ENCODE measurements at regions not wholly inside any gene's neighbourhood (a gene's known extent, or its start where the extent isn't known, plus 50 kb on each side); places are given as distances from the start of the nearest gene placed in this dataset.

GRCh38 chr18:77359561-77360314 is 110.1 kb downstream of the GALR1 start:
- H3K9ac ChIP-seq (ENCODE audit: low read length): no peak overlapping the region
- no peak overlapping the region for H3K23ac ChIP-seq (ENCODE audit: low read length in 2 of 2)
- no peaks in the 10 kb centered on the region for H3K27me3 ChIP-seq (ENCODE audit: control insufficient read depth in 1 of 2, insufficient read depth in 1 of 2, low read length in 2 of 2)
- no peak overlapping the region for H2BK12ac ChIP-seq (ENCODE audit: low read length in 2 of 2)
- H3K9me3 ChIP-seq (ENCODE audit: control insufficient read depth, low read length): no peaks in the 10 kb centered on the region
- H3K79me1 ChIP-seq (replicated peaks; ENCODE audit: low read length, poor library complexity, severe bottlenecking): no peaks in the 10 kb centered on the region
- no peak overlapping the region for H3K27ac ChIP-seq (ENCODE audit: low read length, poor library complexity, severe bottlenecking)
- no peak overlapping the region for H2BK15ac ChIP-seq (ENCODE audit: low read depth, poor library complexity, severe bottlenecking)
- WGBS: 87% methylated on average over 3 of the region's 4 CpGs
- H3K4ac ChIP-seq (ENCODE audit: low read depth in 1 of 2, low read length in 2 of 2): no peak overlapping the region
- no peak overlapping the region for H2AFZ ChIP-seq (ENCODE audit: low read depth, low read length)
- no peak overlapping the region for H3K4me3 ChIP-seq (ENCODE audit: insufficient read depth in 1 of 2, low read depth in 1 of 2, low read length in 2 of 2)
- no peak overlapping the region for H2BK5ac ChIP-seq (ENCODE audit: low read depth, low read length, poor library complexity, severe bottlenecking)
- H2AK5ac ChIP-seq (ENCODE audit: low read length, severe bottlenecking): no peak overlapping the region
- no peaks in the 10 kb centered on the region for H3K36me3 ChIP-seq (ENCODE audit: control insufficient read depth in 1 of 2, insufficient read depth in 2 of 2, low read depth in 1 of 2, low read length in 2 of 2)
- H4K91ac ChIP-seq (ENCODE audit: low read length): no peak overlapping the region
- H2BK120ac ChIP-seq (ENCODE audit: low read depth, low read length): no peak overlapping the region
- no peak overlapping the region for H3K14ac ChIP-seq (ENCODE audit: low read length in 2 of 2)
- H3K4me1 ChIP-seq (ENCODE audit: control insufficient read depth, insufficient read depth, low read depth, low read length): no peaks in the 10 kb centered on the region
- H3K18ac ChIP-seq (ENCODE audit: low read depth in 1 of 2, low read length in 2 of 2): no peak overlapping the region
- no peak overlapping the region for H4K8ac ChIP-seq (ENCODE audit: low read length)
- DNase-seq: no peak
- H3K4me2 ChIP-seq (ENCODE audit: low read length, poor library complexity, severe bottlenecking): no peak overlapping the region

DNA sequence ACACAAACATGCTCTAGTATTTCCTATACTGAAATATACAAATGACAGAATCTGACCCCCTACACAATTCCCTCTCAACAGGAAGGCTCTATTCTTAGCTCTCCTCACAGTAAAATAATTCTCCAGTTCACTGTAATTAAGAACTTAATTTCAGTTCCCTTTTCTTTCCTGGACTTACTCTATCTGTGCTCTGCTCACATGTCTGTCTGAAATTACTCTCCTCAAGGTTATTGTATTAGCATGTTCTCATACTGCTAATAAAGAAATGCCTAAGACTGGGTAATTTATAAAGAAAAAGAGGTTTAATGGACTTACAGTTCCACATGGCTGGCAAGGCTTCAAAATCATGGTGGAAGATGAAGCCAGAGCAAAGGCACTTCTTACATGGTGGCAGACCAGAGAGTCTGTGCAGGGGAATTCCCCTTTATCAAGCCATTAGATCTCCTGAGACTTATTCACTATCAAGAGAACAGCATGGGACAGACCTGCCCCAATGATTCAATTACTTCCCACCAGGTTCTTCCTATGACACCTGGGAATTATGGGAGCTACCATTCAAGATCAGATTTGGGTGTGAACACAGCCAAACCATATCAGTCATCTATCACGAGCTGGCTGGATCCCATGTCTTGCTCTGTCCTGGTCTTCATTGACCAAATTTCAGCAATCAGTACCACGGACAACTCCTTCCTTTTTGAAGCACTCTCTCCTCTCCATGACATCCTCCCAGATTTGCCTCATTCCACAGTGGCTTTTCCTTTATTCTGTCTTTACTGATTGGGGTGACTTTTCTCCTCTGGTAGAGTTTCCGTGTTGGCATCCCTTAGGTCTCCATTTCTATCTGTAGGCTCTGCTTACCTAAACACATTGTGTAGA is 110.9 kb downstream of the GALR1 start:
- no peak for DNase-seq
- H3K4me3 ChIP-seq (ENCODE audit: insufficient read depth in 1 of 2, low read depth in 1 of 2, low read length in 2 of 2): no peak overlapping the region
- 41% methylated on average over 2 of the region's 3 CpGs for whole genome bisulfite sequencing

DNA sequence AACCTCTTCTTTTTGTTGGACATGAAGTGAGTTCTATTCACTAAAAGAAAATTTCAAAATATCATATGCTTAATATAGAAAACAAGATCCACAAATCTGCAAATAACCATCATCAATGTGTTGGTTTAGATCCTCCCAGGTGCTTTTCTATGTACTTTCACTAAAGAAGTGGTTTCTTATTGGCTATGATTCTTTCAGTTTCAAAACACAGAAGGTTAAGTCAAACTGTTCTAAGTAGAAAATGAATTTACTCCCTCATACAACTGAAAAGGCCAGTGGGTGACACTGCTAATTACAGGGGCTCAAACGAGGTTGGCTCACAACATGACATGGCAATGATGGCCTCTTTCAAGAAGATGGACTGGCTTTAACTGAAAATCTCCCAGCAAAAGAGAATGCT is 111.7 kb downstream of the GALR1 start:
- Histone ChIP-seq H3K4me1 (ENCODE audit: control insufficient read depth, insufficient read depth, low read depth, low read length) (no peaks in the 10 kb centered on the region), H3K4me2 (ENCODE audit: low read length, poor library complexity, severe bottlenecking) (no peak overlapping the region), H3K79me1 (replicated peaks; ENCODE audit: low read length, poor library complexity, severe bottlenecking) (no peaks in the 10 kb centered on the region), H3K18ac (ENCODE audit: low read depth in 1 of 2, low read length in 2 of 2) (no peak overlapping the region), H2BK120ac (ENCODE audit: low read depth, low read length) (no peak overlapping the region), H4K91ac (ENCODE audit: low read length) (no peak overlapping the region), H2BK12ac (ENCODE audit: low read length in 2 of 2) (no peak overlapping the region), H2AFZ (ENCODE audit: low read depth, low read length) (no peak overlapping the region), H3K36me3 (ENCODE audit: control insufficient read depth in 1 of 2, insufficient read depth in 2 of 2, low read depth in 1 of 2, low read length in 2 of 2) (no peaks in the 10 kb centered on the region), H2BK15ac (ENCODE audit: low read depth, poor library complexity, severe bottlenecking) (no peak overlapping the region), H3K14ac (ENCODE audit: low read length in 2 of 2) (no peak overlapping the region), H3K9me3 (ENCODE audit: control insufficient read depth, low read length) (no peaks in the 10 kb centered on the region), H3K4me3 (ENCODE audit: insufficient read depth in 1 of 2, low read depth in 1 of 2, low read length in 2 of 2) (no peak overlapping the region), H4K8ac (ENCODE audit: low read length) (no peak overlapping the region), H3K4ac (ENCODE audit: low read depth in 1 of 2, low read length in 2 of 2) (no peak overlapping the region), H2BK5ac (ENCODE audit: low read depth, low read length, poor library complexity, severe bottlenecking) (no peak overlapping the region), H3K23ac (ENCODE audit: low read length in 2 of 2) (no peak overlapping the region), H2AK5ac (ENCODE audit: low read length, severe bottlenecking) (no peak overlapping the region), H3K27ac (ENCODE audit: low read length, poor library complexity, severe bottlenecking) (no peak overlapping the region), H3K9ac (ENCODE audit: low read length) (no peak overlapping the region), H3K27me3 (ENCODE audit: control insufficient read depth in 1 of 2, insufficient read depth in 1 of 2, low read length in 2 of 2) (no peaks in the 10 kb centered on the region)
- 20% methylated on average over 1 of the region's 1 CpG for WGBS
- no peak for DNase-seq

More for the DNA sequence above, 110.9 kb downstream of the GALR1 start:
- no peaks in the 10 kb centered on the region for H3K79me1 ChIP-seq (replicated peaks; ENCODE audit: low read length, poor library complexity, severe bottlenecking)
- H3K9ac ChIP-seq (ENCODE audit: low read length): no peak overlapping the region
- H4K91ac ChIP-seq (ENCODE audit: low read length): no peak overlapping the region
- H2BK15ac ChIP-seq (ENCODE audit: low read depth, poor library complexity, severe bottlenecking): no peak overlapping the region
- H3K36me3 ChIP-seq (ENCODE audit: control insufficient read depth in 1 of 2, insufficient read depth in 2 of 2, low read depth in 1 of 2, low read length in 2 of 2): no peaks in the 10 kb centered on the region
- H2AFZ ChIP-seq (ENCODE audit: low read depth, low read length): no peak overlapping the region
- no peak overlapping the region for H2AK5ac ChIP-seq (ENCODE audit: low read length, severe bottlenecking)
- no peak overlapping the region for H4K8ac ChIP-seq (ENCODE audit: low read length)
- H3K27ac ChIP-seq (ENCODE audit: low read length, poor library complexity, severe bottlenecking): no peak overlapping the region
- no peak overlapping the region for H2BK120ac ChIP-seq (ENCODE audit: low read depth, low read length)
- H3K27me3 ChIP-seq (ENCODE audit: control insufficient read depth in 1 of 2, insufficient read depth in 1 of 2, low read length in 2 of 2): no peaks in the 10 kb centered on the region
- H3K4me2 ChIP-seq (ENCODE audit: low read length, poor library complexity, severe bottlenecking): no peak overlapping the region
- no peaks in the 10 kb centered on the region for H3K4me1 ChIP-seq (ENCODE audit: control insufficient read depth, insufficient read depth, low read depth, low read length)
- H3K4ac ChIP-seq (ENCODE audit: low read depth in 1 of 2, low read length in 2 of 2): no peak overlapping the region
- no peaks in the 10 kb centered on the region for H3K9me3 ChIP-seq (ENCODE audit: control insufficient read depth, low read length)
- H3K14ac ChIP-seq (ENCODE audit: low read length in 2 of 2): no peak overlapping the region
- no peak overlapping the region for H2BK5ac ChIP-seq (ENCODE audit: low read depth, low read length, poor library complexity, severe bottlenecking)
- H3K18ac ChIP-seq (ENCODE audit: low read depth in 1 of 2, low read length in 2 of 2): no peak overlapping the region
- H3K23ac ChIP-seq (ENCODE audit: low read length in 2 of 2): no peak overlapping the region
- H2BK12ac ChIP-seq (ENCODE audit: low read length in 2 of 2): no peak overlapping the region

GRCh38 chr18:77365667-77366066 is 116.0 kb downstream of the GALR1 start:
- WGBS: 76% methylated on average over 2 of the region's 2 CpGs
- no peak overlapping the region for H3K23ac ChIP-seq (ENCODE audit: low read length in 2 of 2)
- no peak overlapping the region for H4K91ac ChIP-seq (ENCODE audit: low read length)
- no peak overlapping the region for H3K4me3 ChIP-seq (ENCODE audit: insufficient read depth in 1 of 2, low read depth in 1 of 2, low read length in 2 of 2)
- H2AFZ ChIP-seq (ENCODE audit: low read depth, low read length): no peak overlapping the region
- H2AK5ac ChIP-seq (ENCODE audit: low read length, severe bottlenecking): no peak overlapping the region
- no peak overlapping the region for H3K14ac ChIP-seq (ENCODE audit: low read length in 2 of 2)
- H3K4me2 ChIP-seq (ENCODE audit: low read length, poor library complexity, severe bottlenecking): no peak overlapping the region
- H3K79me1 ChIP-seq (replicated peaks; ENCODE audit: low read length, poor library complexity, severe bottlenecking): no peaks in the 10 kb centered on the region
- no peak overlapping the region for H3K27ac ChIP-seq (ENCODE audit: low read length, poor library complexity, severe bottlenecking)
- no peak overlapping the region for H4K8ac ChIP-seq (ENCODE audit: low read length)
- no peak for DNase-seq
- no peaks in the 10 kb centered on the region for H3K4me1 ChIP-seq (ENCODE audit: control insufficient read depth, insufficient read depth, low read depth, low read length)
- no peaks in the 10 kb centered on the region for H3K36me3 ChIP-seq (ENCODE audit: control insufficient read depth in 1 of 2, insufficient read depth in 2 of 2, low read depth in 1 of 2, low read length in 2 of 2)
- no peak overlapping the region for H2BK120ac ChIP-seq (ENCODE audit: low read depth, low read length)
- peak overlapping the region; percentile 11 for H3K9ac ChIP-seq (ENCODE audit: low read length)
- no peak overlapping the region for H3K18ac ChIP-seq (ENCODE audit: low read depth in 1 of 2, low read length in 2 of 2)
- H2BK12ac ChIP-seq (ENCODE audit: low read length in 2 of 2): no peak overlapping the region
- peaks cover 23% of the 10 kb centered on the region for H3K9me3 ChIP-seq (ENCODE audit: control insufficient read depth, low read length)
- H3K4ac ChIP-seq (ENCODE audit: low read depth in 1 of 2, low read length in 2 of 2): no peak overlapping the region
- H2BK5ac ChIP-seq (ENCODE audit: low read depth, low read length, poor library complexity, severe bottlenecking): no peak overlapping the region
- no peaks in the 10 kb centered on the region for H3K27me3 ChIP-seq (ENCODE audit: control insufficient read depth in 1 of 2, insufficient read depth in 1 of 2, low read length in 2 of 2)
- no peak overlapping the region for H2BK15ac ChIP-seq (ENCODE audit: low read depth, poor library complexity, severe bottlenecking)

All from mesenchymal stem cell (in vitro differentiated cells and primary cell).